CD4-positive, alpha-beta T cell treated with Interferon alpha-2 for 1 hour (primary cell): ENCODE measurements at regions not wholly inside any gene's neighbourhood (a gene's known extent, or its start where the extent isn't known, plus 50 kb on each side); places are given as distances from the start of the nearest gene placed in this dataset.

ENCODE experiments used
- DNase-seq, 2 donors: peaks; one replicate each; pipeline ENCODE4 v3.0.0-alpha.2; 2020 to 2022

DNA sequence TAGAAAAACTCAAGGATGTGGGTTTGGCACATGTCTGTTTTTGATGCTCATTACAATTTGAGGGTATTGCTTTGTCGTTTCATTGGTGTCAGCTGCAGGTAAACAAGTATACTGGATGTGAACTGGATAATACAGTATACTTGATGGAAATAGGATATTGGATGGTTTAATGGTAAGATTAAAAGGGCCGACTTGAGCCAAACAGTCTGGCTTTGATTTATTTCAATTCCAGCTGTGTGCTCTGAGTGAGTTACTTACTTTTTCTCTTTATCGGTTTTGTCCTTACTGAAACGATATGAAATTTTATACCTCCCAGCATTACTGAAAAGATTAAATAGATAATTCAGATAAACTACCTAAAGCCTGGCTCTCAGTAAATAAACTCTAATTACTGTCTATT lies 227.6 kb downstream of the ASXL3 start:
- no peak for DNase-seq

DNA sequence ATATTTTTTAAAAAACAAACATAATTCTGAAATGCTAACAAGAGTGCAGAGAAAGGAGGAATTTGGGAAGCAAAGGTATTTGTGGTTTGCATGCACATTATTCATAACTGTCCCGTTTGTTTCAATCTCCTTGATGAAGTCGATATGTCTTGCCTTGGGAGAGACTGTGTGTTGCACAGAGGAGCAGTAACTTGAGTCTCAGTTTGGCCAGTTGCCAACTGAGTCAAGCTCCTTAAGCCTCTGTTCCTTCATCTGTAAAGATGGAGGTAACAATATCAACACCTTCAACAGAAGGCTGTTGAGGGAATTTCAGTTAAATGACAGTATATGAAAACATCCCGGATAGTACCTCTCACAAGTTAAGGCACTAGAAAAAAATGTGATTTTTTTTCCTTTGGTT lies 226.2 kb downstream of the ASXL3 start:
- DNase-seq: no peak

DNA sequence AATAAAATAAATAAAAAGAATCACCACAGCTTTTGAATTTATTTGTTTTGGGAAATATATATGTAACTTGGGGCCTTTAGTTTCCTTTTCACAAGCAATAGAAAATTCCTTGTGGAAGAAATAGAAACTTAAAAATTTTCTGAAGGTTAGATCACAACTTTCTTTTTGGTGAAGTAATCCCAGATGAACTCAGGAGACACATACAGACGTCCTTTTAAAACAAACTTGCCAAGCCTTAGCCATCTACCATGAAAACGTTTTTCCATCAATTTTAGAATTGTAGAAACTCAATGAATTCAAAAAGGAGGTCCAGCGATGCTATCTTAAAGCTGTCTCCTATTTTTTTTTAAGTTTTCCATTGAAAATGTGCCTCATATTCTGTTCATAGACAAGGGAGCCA lies 225.6 kb downstream of the ASXL3 start:
- DNase-seq: no peak

GRCh38 chr18:33802955-33803354 lies 224.9 kb downstream of the ASXL3 start:
- no peak for DNase-seq
